ENCODE measurements at regions not wholly inside any gene's neighbourhood (a gene's known extent, or its start where the extent isn't known, plus 50 kb on each side); places are given as distances from the start of the nearest gene placed in this dataset.

- CTCF ChIA-PET, result no interaction called here
Observed at GRCh38 chr11:45394294-45395085, 108.3 kb upstream of the SYT13 start.

DNA sequence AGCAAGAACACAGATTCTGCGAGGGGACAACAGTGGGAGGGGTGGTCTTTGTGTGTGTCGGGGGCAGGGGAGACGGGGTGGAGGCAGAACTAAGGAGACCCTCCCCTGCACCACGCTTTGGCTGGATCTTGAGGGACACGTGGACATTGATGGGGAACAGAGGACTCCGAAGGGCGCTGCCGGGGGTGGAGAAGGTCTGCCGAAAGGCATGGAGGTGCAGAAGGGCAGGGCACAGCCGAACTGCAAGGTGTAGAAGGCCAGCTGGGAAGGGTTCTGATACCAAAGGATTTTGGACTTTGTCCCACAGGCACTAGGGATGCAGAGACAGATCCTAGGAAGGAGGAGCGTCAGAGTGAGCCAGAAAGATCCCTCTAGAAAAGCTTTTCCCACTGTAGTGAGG is 107.7 kb upstream of the SYT13 start:
- Mint-ChIP-seq H3K36me3 (ENCODE audit: insufficient read depth, unreplicated experiment) (no peaks in the 10 kb centered on the region), H3K27me3 (ENCODE audit: insufficient read depth, unreplicated experiment) (peaks cover 6% of the 10 kb centered on the region), H3K27ac (ENCODE audit: unreplicated experiment) (no peak overlapping the region), H3K4me1 (ENCODE audit: low read depth, unreplicated experiment) (peaks cover 13% of the 10 kb centered on the region), H3K4me3 (ENCODE audit: unreplicated experiment) (no peak overlapping the region), H3K9me3 (ENCODE audit: unreplicated experiment) (no peaks in the 10 kb centered on the region)
- ChIA-PET CTCF (no interaction called here), POLR2A (no interaction called here)
- DNase-seq, result no peak
- Histone ChIP-seq H3K9me3 (no peaks in the 10 kb centered on the region), H3K36me3 (ENCODE audit: control insufficient read depth, insufficient read depth, low read length) (no peaks in the 10 kb centered on the region), H3K4me3 (ENCODE audit: low read depth, low read length) (no peak overlapping the region), H3K27me3 (replicated peaks; ENCODE audit: control insufficient read depth, insufficient read depth, low read length) (no peaks in the 10 kb centered on the region), H3K4me1 (no peaks in the 10 kb centered on the region)
- intact Hi-C loops (cut with micrococcal nuclease; ENCODE audit: unreplicated experiment), result no loop called here
- BruUV-seq (replicated peaks), result no TSS peak
- TF ChIP-seq, protein P1, sequence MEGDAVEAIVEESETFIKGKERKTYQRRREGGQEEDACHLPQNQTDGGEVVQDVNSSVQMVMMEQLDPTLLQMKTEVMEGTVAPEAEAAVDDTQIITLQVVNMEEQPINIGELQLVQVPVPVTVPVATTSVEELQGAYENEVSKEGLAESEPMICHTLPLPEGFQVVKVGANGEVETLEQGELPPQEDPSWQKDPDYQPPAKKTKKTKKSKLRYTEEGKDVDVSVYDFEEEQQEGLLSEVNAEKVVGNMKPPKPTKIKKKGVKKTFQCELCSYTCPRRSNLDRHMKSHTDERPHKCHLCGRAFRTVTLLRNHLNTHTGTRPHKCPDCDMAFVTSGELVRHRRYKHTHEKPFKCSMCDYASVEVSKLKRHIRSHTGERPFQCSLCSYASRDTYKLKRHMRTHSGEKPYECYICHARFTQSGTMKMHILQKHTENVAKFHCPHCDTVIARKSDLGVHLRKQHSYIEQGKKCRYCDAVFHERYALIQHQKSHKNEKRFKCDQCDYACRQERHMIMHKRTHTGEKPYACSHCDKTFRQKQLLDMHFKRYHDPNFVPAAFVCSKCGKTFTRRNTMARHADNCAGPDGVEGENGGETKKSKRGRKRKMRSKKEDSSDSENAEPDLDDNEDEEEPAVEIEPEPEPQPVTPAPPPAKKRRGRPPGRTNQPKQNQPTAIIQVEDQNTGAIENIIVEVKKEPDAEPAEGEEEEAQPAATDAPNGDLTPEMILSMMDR (IDR thresholded peaks at IDR 0.05; ENCODE audit: insufficient read depth in 1 of 2, low read depth in 1 of 2, low read length in 1 of 2, severe bottlenecking in 1 of 2, unreplicated experiment in 1 of 2), result no peak

More at GRCh38 chr11:45394294-45395085, 108.3 kb upstream of the SYT13 start:
- POLR2A ChIA-PET, result no interaction called here
- Mint-ChIP-seq H3K27ac (ENCODE audit: unreplicated experiment) (no peak overlapping the region), H3K9me3 (ENCODE audit: unreplicated experiment) (no peaks in the 10 kb centered on the region), H3K27me3 (ENCODE audit: insufficient read depth, unreplicated experiment) (peaks cover 11% of the 10 kb centered on the region), H3K4me3 (ENCODE audit: unreplicated experiment) (no peak overlapping the region), H3K36me3 (ENCODE audit: insufficient read depth, unreplicated experiment) (no peaks in the 10 kb centered on the region), H3K4me1 (ENCODE audit: low read depth, unreplicated experiment) (peaks cover 13% of the 10 kb centered on the region)
- no peak overlapping the region for H3K4me3 ChIP-seq (ENCODE audit: low read depth, low read length)
- no peaks in the 10 kb centered on the region for H3K36me3 ChIP-seq (ENCODE audit: control insufficient read depth, insufficient read depth, low read length)
- H3K9me3 ChIP-seq, result no peaks in the 10 kb centered on the region
- H3K4me1 ChIP-seq, result no peaks in the 10 kb centered on the region
- TF ChIP-seq, protein P1 (IDR thresholded peaks at IDR 0.05; ENCODE audit: insufficient read depth in 1 of 2, low read depth in 1 of 2, low read length in 1 of 2, severe bottlenecking in 1 of 2, unreplicated experiment in 1 of 2), result no peak
- intact Hi-C loops (cut with micrococcal nuclease; ENCODE audit: unreplicated experiment), result no loop called here
- no peaks in the 10 kb centered on the region for H3K27me3 ChIP-seq (replicated peaks; ENCODE audit: control insufficient read depth, insufficient read depth, low read length)
- no peak for DNase-seq
- no TSS peak for BruUV-seq (replicated peaks)

- Mint-ChIP-seq H3K27me3 (ENCODE audit: insufficient read depth, unreplicated experiment) (peaks cover under 1% of the 10 kb centered on the region), H3K9me3 (ENCODE audit: unreplicated experiment) (no peaks in the 10 kb centered on the region), H3K4me3 (ENCODE audit: unreplicated experiment) (no peak overlapping the region), H3K27ac (ENCODE audit: unreplicated experiment) (no peak overlapping the region), H3K36me3 (ENCODE audit: insufficient read depth, unreplicated experiment) (no peaks in the 10 kb centered on the region), H3K4me1 (ENCODE audit: low read depth, unreplicated experiment) (peaks cover 13% of the 10 kb centered on the region)
- intact Hi-C loops (cut with micrococcal nuclease; ENCODE audit: unreplicated experiment), result no loop called here
- CTCF ChIA-PET, result no interaction called here
- TF ChIP-seq, protein P1 (IDR thresholded peaks at IDR 0.05; ENCODE audit: insufficient read depth in 1 of 2, low read depth in 1 of 2, low read length in 1 of 2, severe bottlenecking in 1 of 2, unreplicated experiment in 1 of 2), result no peak
- H3K9me3 ChIP-seq, result no peaks in the 10 kb centered on the region
- POLR2A ChIA-PET, result no interaction called here
- no peaks in the 10 kb centered on the region for H3K4me1 ChIP-seq
- H3K36me3 ChIP-seq (ENCODE audit: control insufficient read depth, insufficient read depth, low read length), result no peaks in the 10 kb centered on the region
- no TSS peak for BruUV-seq (replicated peaks)
- H3K4me3 ChIP-seq (ENCODE audit: low read depth, low read length), result no peak overlapping the region
- DNase-seq, result no peak
- H3K27me3 ChIP-seq (replicated peaks; ENCODE audit: control insufficient read depth, insufficient read depth, low read length), result no peaks in the 10 kb centered on the region
Observed at GRCh38 chr11:45393334-45393733, 107.2 kb upstream of the SYT13 start.

Measured in Caco-2 (cell line).